HG03159 (cell line): ENCODE measurements at regions not wholly inside any gene's neighbourhood (a gene's known extent, or its start where the extent isn't known, plus 50 kb on each side); places are given as distances from the start of the nearest gene placed in this dataset.

Source experiments
- ATAC-seq: cut with Tn5 transposase; IDR thresholded peaks from one replicate; pipeline ENCODE4 v1.9.1; 2021; ENCODE audit warnings: mild to moderate bottlenecking, moderate library complexity; ENCODE audit not compliant: unreplicated experiment

GRCh38 chr2:109070290-109070689 is 58.7 kb upstream of the SH3RF3 start:
- ATAC-seq, result no peak

GRCh38 chr2:109069331-109070194 is 59.4 kb upstream of the SH3RF3 start:
- ATAC-seq, result no peak

GRCh38 chr2:109068811-109069210 is 60.2 kb upstream of the SH3RF3 start:
- ATAC-seq, result no peak

GRCh38 chr2:109067631-109068125 is 61.3 kb upstream of the SH3RF3 start:
- no peak for ATAC-seq

- ATAC-seq, result no peak
Observed at GRCh38 chr2:109066917-109067597, 61.9 kb upstream of the SH3RF3 start.

- ATAC-seq, result no peak
Observed at GRCh38 chr2:109066501-109066900, 62.5 kb upstream of the SH3RF3 start.

- ATAC-seq, result no peak
Observed at GRCh38 chr2:109065391-109065734, 63.6 kb upstream of the SH3RF3 start.

- ATAC-seq, result no peak
Observed at GRCh38 chr2:109064660-109065390, 64.2 kb upstream of the SH3RF3 start.

GRCh38 chr2:109062859-109063700 is 65.9 kb upstream of the SH3RF3 start:
- no peak for ATAC-seq

GRCh38 chr2:109062145-109062858 is 66.7 kb upstream of the SH3RF3 start:
- ATAC-seq, result no peak

GRCh38 chr2:109061736-109062135 is 67.3 kb upstream of the SH3RF3 start:
- no peak for ATAC-seq

- ATAC-seq, result no peak
Observed at GRCh38 chr2:109060496-109060895, 68.5 kb upstream of the SH3RF3 start.

GRCh38 chr2:109059474-109060165 is 69.4 kb upstream of the SH3RF3 start:
- ATAC-seq, result no peak

- no peak for ATAC-seq
Observed at GRCh38 chr2:109058802-109059201, 69.8 kb upstream of the EDAR start.

GRCh38 chr2:109058191-109058632 is 69.2 kb upstream of the EDAR start:
- no peak for ATAC-seq

GRCh38 chr2:109057686-109058085 is 68.7 kb upstream of the EDAR start:
- ATAC-seq, result no peak

GRCh38 chr2:109055435-109055834 is 66.4 kb upstream of the EDAR start:
- no peak for ATAC-seq

GRCh38 chr2:109054865-109055264 is 65.8 kb upstream of the EDAR start:
- no peak for ATAC-seq

GRCh38 chr2:109053716-109054115 is 64.7 kb upstream of the EDAR start:
- ATAC-seq, result no peak
